CD4-positive, alpha-beta T cell (primary cell): ENCODE measurements at regions not wholly inside any gene's neighbourhood (a gene's known extent, or its start where the extent isn't known, plus 50 kb on each side); places are given as distances from the start of the nearest gene placed in this dataset.

Source experiments
- ATAC-seq: fragments of 200-7000 bp; cut with Tn5 transposase; one replicate; pipeline ENCODE4 v1.10.0; 2022; ENCODE audit warnings: mild to moderate bottlenecking; ENCODE audit not compliant: poor library complexity
- CTCF ChIA-PET: fragments of 350-600 bp; sonication (Branson Sonifier 250); formaldehyde crosslinking; loops from one replicate; lab custom pipeline; 2021; ENCODE audit warnings: antibody characterized with exemption, inconsistent platforms; lab: Charles Lee
- POLR2A ChIA-PET: fragments of 350-600 bp; sonication (Branson Sonifier 250); formaldehyde crosslinking; loops from one replicate; lab custom pipeline; 2021; ENCODE audit warnings: antibody characterized with exemption, inconsistent platforms; lab: Charles Lee
- DNase-seq, 14 experiments: peaks; one replicate each; pipeline ENCODE4 v3.0.0-alpha.2; 2013 to 2020; ENCODE audit warnings: mixed read lengths in 2 of 14
- H3K27ac ChIP-seq, 2 donors: one replicate each; pipeline versions ENCODE4 v1.5.1 to v1.7.0; 2013; ENCODE audit warnings: low read length in 2 of 2, low read depth in 1 of 2, mild to moderate bottlenecking in 1 of 2
- H3K27me3 ChIP-seq, 2 experiments: 1 replicate in 1 of 2; 2 replicates in 1 of 2; pipeline versions ENCODE4 v1.6.1 to v1.7.0; 2013; ENCODE audit warnings: low read length in 2 of 2, control low read depth in 1 of 2, mild to moderate bottlenecking in 1 of 2, moderate library complexity in 1 of 2; ENCODE audit not compliant: insufficient read depth in 2 of 2, control insufficient read depth in 1 of 2
- H3K36me3 ChIP-seq: one replicate; pipeline ENCODE4 v1.6.1; 2013; ENCODE audit warnings: low read length, control low read depth; ENCODE audit not compliant: insufficient read depth
- H3K4me1 ChIP-seq: one replicate; pipeline ENCODE4 v1.6.1; 2013; ENCODE audit warnings: low read length, control low read depth; ENCODE audit not compliant: insufficient read depth
- H3K4me3 ChIP-seq: one replicate; pipeline ENCODE4 v1.5.1; 2013; ENCODE audit warnings: mild to moderate bottlenecking, low read length, moderate library complexity
- H3K9me3 ChIP-seq, 2 experiments: 1 replicate in 1 of 2; 2 replicates in 1 of 2; pipeline versions ENCODE4 v1.6.1 to v1.7.0; 2013; ENCODE audit warnings: low read length in 2 of 2, mild to moderate bottlenecking in 2 of 2, control low read depth in 1 of 2, moderate library complexity in 1 of 2; ENCODE audit not compliant: control insufficient read depth in 1 of 2, insufficient read depth in 1 of 2
- H3K27ac Mint-ChIP-seq: one replicate; pipeline ENCODE4 v1.8.0; 2020; ENCODE audit warnings: mixed read lengths
- H3K27me3 Mint-ChIP-seq: one replicate; pipeline ENCODE4 v1.8.0; 2021; ENCODE audit warnings: mixed read lengths
- H3K36me3 Mint-ChIP-seq: one replicate; pipeline ENCODE4 v1.8.0; 2021; ENCODE audit warnings: low read depth, mixed read lengths
- H3K4me1 Mint-ChIP-seq: one replicate; pipeline ENCODE4 v1.8.0; 2021; ENCODE audit warnings: low read depth, mixed read lengths
- H3K4me3 Mint-ChIP-seq: one replicate; pipeline ENCODE4 v1.8.0; 2020; ENCODE audit warnings: mild to moderate bottlenecking, mixed read lengths
- H3K9me3 Mint-ChIP-seq: one replicate; pipeline ENCODE4 v1.8.0; 2020; ENCODE audit warnings: mixed read lengths
- CTCF ChIP-seq: fragments of 200-600 bp; IDR thresholded peaks from one replicate; pipeline ENCODE4 v1.8.0; 2022; ENCODE audit warnings: antibody characterized with exemption, mild to moderate bottlenecking
- intact Hi-C, 2 experiments: fragments of 100-400 bp; cut with DNase I in 1 of 2; cut with micrococcal nuclease in 1 of 2; formaldehyde crosslinking; loops; one replicate each; pipeline versions ENCODE4 v1.15.1 to v1.9.0; 2023 to 2025; cut with DNase I, micrococcal nuclease

DNA sequence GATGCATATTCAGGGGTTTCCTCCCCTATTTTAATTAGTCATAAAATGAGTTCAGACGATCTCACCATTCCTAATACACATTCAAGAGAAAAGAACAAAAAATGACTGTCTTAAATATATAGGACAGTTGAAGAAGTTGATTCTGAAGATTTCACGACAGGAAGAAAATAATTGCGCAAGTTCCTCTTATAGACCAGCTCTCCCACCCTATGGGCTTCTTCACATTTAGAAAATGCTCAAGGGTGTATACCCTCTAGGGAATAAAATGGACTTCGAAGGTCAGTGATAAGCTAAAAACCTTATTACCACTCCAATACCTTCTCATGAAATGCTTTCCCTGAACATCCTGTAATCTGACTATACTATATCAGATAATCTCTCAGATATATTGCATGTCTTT lies 149.2 kb upstream of the TEX13C start:
- Mint-ChIP-seq H3K4me3 (no peak overlapping the region), H3K27ac (no peak overlapping the region), H3K9me3 (no peaks in the 10 kb centered on the region), H3K4me1 (no peaks in the 10 kb centered on the region), H3K27me3 (no peaks in the 10 kb centered on the region), H3K36me3 (no peaks in the 10 kb centered on the region)
- TF ChIP-seq CTCF: no peak
- Histone ChIP-seq H3K27me3 (no peaks in the 10 kb centered on the region), H3K27ac (no peak overlapping the region), H3K9me3 (no peaks in the 10 kb centered on the region), H3K4me3 (no peak overlapping the region), H3K4me1 (no peaks in the 10 kb centered on the region), H3K36me3 (no peaks in the 10 kb centered on the region)
- intact Hi-C loops: no loop called here
- POLR2A ChIA-PET: no interaction called here
- ATAC-seq (no peak), DNase-seq (no peak)
- CTCF ChIA-PET: no interaction called here

- Histone ChIP-seq H3K27me3 (no peaks in the 10 kb centered on the region), H3K27ac (no peak overlapping the region), H3K4me3 (no peak overlapping the region), H3K4me1 (no peaks in the 10 kb centered on the region), H3K9me3 (no peaks in the 10 kb centered on the region), H3K36me3 (no peaks in the 10 kb centered on the region)
- Mint-ChIP-seq H3K4me1 (no peaks in the 10 kb centered on the region), H3K9me3 (no peaks in the 10 kb centered on the region), H3K36me3 (no peaks in the 10 kb centered on the region), H3K4me3 (no peak overlapping the region), H3K27me3 (no peaks in the 10 kb centered on the region), H3K27ac (no peak overlapping the region)
- DNase-seq: no peak
- intact Hi-C loops: no loop called here
- ATAC-seq: no peak
- ChIA-PET CTCF (interaction anchor here (0.6 kb wide), 1 partner anchor 12 kb away, joined by 5 read pairs; no protein-coding TSS in a partner anchor), POLR2A (no interaction called here)
- no peak for TF ChIP-seq CTCF
These were observed 147.1 kb upstream of the TEX13C start for GRCh38 chrX:125172531-125172930.

- H3K4me3 ChIP-seq: no peak overlapping the region
- H3K27me3 ChIP-seq: no peaks in the 10 kb centered on the region
- ChIA-PET POLR2A (no interaction called here), CTCF (no interaction called here)
- no peak for TF ChIP-seq CTCF
- no peaks in the 10 kb centered on the region for H3K27me3 Mint-ChIP-seq
- no peaks in the 10 kb centered on the region for H3K36me3 Mint-ChIP-seq
- no peaks in the 10 kb centered on the region for H3K36me3 ChIP-seq
- no peak for DNase-seq
- H3K9me3 ChIP-seq: no peaks in the 10 kb centered on the region
- H3K4me1 Mint-ChIP-seq: no peaks in the 10 kb centered on the region
- no peak for ATAC-seq
- H3K27ac ChIP-seq: no peak overlapping the region
- no peaks in the 10 kb centered on the region for H3K9me3 Mint-ChIP-seq
- no peak overlapping the region for H3K4me3 Mint-ChIP-seq
- H3K4me1 ChIP-seq: no peaks in the 10 kb centered on the region
- no peak overlapping the region for H3K27ac Mint-ChIP-seq
- intact Hi-C loops: no loop called here
These were observed 143.6 kb upstream of the TEX13C start for GRCh38 chrX:125175991-125176584.
